Stimulated activated CD4-positive, alpha-beta T cell treated with anti-CD3 and anti-CD28 coated beads, Interleukin-4, amount 100 ng/mL, for 4 hours (primary cell): ENCODE measurements at regions not wholly inside any gene's neighbourhood (a gene's known extent, or its start where the extent isn't known, plus 50 kb on each side); places are given as distances from the start of the nearest gene placed in this dataset.

Source experiments
- DNase-seq, 2 experiments: peaks; one replicate each; pipeline ENCODE4 v3.0.0-alpha.2; 2020

- no peak for DNase-seq
Measured at GRCh38 chr3:159923956-159924355, 64.7 kb upstream of the IL12A start.

- DNase-seq = no peak
Measured at GRCh38 chr3:159924411-159924810, 64.2 kb upstream of the IL12A start.

GRCh38 chr3:159925248-159925647 lies 63.4 kb upstream of the IL12A start:
- no peak for DNase-seq

GRCh38 chr3:159926573-159926972 lies 62.1 kb upstream of the IL12A start:
- DNase-seq = no peak

GRCh38 chr3:159928071-159928491 lies 60.6 kb upstream of the IL12A start:
- DNase-seq = no peak

GRCh38 chr3:159928666-159929065 lies 60.0 kb upstream of the IL12A start:
- no peak for DNase-seq

- DNase-seq = no peak
Measured at GRCh38 chr3:159929171-159930141, 59.2 kb upstream of the IL12A start.

GRCh38 chr3:159934216-159934615 lies 54.4 kb upstream of the IL12A start:
- no peak for DNase-seq

GRCh38 chr3:159936541-159936940 lies 52.1 kb upstream of the IL12A start:
- DNase-seq = no peak

GRCh38 chr3:159937561-159938166 lies 51.0 kb upstream of the IL12A start:
- DNase-seq = no peak

- DNase-seq = no peak
Measured at GRCh38 chr3:159938714-159939113, 49.9 kb upstream of the IL12A start.
